ENCODE measurements at regions not wholly inside any gene's neighbourhood (a gene's known extent, or its start where the extent isn't known, plus 50 kb on each side); places are given as distances from the start of the nearest gene placed in this dataset.
A peak's percentile ranks its signal among the peaks of the same experiment; 100 is the strongest.

- in situ Hi-C loops (cut with HindIII; ENCODE audit: low pct_ligation_motif_present, low sequenced_read_pairs), result no loop called here
- no peak for TF ChIP-seq CTCF (IDR thresholded peaks at IDR 0.05; ENCODE audit: low read depth, low read length, missing control alignments)
- Histone ChIP-seq H3K36me3 (replicated peaks) (no peaks in the 10 kb centered on the region), H3K27me3 (replicated peaks) (no peaks in the 10 kb centered on the region), H3K27ac (no peak overlapping the region), H3K4me3 (ENCODE audit: low read depth, low read length) (no peak overlapping the region)
- DNase-seq, result no peak
Observed at GRCh38 chr11:56887940-56888339, 100.8 kb upstream of the OR5AK2 start.

GRCh38 chr11:56886455-56886854, 102.3 kb upstream of the OR5AK2 start:
- no peaks in the 10 kb centered on the region for H3K36me3 ChIP-seq (replicated peaks)
- no peak for DNase-seq
- no peak overlapping the region for H3K27ac ChIP-seq
- in situ Hi-C loops (cut with HindIII; ENCODE audit: low pct_ligation_motif_present, low sequenced_read_pairs), result no loop called here
- no peak for TF ChIP-seq CTCF (IDR thresholded peaks at IDR 0.05; ENCODE audit: low read depth, low read length, missing control alignments)
- no peaks in the 10 kb centered on the region for H3K27me3 ChIP-seq (replicated peaks)
- no peak overlapping the region for H3K4me3 ChIP-seq (ENCODE audit: low read depth, low read length)

DNA sequence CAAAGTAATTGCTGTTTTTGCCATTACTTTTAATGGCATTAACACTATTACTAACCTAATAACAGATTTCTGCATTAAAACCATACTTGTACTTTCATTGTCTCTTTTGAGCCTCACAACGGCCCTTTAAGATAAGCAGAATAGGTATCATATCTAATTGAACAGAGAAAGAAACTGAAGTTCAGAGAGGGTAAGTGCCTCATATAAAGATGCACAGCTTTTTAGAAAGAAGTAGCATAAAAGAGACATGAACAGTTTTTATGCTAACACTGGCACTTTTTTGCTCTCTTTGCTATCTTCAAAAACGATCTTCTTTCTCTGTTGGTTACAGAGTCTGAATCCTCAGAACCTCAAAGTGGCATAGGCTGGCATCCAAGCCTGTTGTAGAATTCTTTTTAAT, 102.9 kb upstream of the OR5AK2 start:
- DNase-seq, result no peak
- H3K36me3 ChIP-seq (replicated peaks), result no peaks in the 10 kb centered on the region
- no peak for TF ChIP-seq CTCF (IDR thresholded peaks at IDR 0.05; ENCODE audit: low read depth, low read length, missing control alignments)
- no peaks in the 10 kb centered on the region for H3K27me3 ChIP-seq (replicated peaks)
- H3K27ac ChIP-seq, result no peak overlapping the region
- in situ Hi-C loops (cut with HindIII; ENCODE audit: low pct_ligation_motif_present, low sequenced_read_pairs), result no loop called here
- H3K4me3 ChIP-seq (ENCODE audit: low read depth, low read length), result no peak overlapping the region

DNA sequence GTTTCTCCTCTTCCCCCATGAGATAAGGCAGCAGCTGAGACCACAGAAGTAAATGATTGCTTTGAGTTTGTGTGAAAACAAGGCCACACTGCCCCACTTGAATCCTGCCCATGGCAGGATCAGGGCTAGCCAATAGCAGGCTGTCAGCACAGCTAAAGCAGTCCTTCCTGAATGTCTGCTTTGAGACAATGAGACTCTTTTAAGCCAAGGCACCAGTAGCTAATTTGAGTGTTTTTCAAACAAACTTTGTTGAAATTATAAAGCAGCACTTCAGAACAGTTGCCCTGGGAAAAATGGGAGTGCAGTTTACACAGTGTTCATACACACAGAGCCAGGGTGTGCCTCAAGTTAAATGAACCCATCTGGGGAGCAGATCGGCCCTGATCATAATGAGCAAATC, 103.5 kb upstream of the OR5AK2 start:
- no peak for TF ChIP-seq CTCF (IDR thresholded peaks at IDR 0.05; ENCODE audit: low read depth, low read length, missing control alignments)
- no peak for DNase-seq
- in situ Hi-C loops (cut with HindIII; ENCODE audit: low pct_ligation_motif_present, low sequenced_read_pairs), result no loop called here
- no peaks in the 10 kb centered on the region for H3K36me3 ChIP-seq (replicated peaks)
- no peak overlapping the region for H3K4me3 ChIP-seq (ENCODE audit: low read depth, low read length)
- H3K27me3 ChIP-seq (replicated peaks), result no peaks in the 10 kb centered on the region
- H3K27ac ChIP-seq, result no peak overlapping the region

DNA sequence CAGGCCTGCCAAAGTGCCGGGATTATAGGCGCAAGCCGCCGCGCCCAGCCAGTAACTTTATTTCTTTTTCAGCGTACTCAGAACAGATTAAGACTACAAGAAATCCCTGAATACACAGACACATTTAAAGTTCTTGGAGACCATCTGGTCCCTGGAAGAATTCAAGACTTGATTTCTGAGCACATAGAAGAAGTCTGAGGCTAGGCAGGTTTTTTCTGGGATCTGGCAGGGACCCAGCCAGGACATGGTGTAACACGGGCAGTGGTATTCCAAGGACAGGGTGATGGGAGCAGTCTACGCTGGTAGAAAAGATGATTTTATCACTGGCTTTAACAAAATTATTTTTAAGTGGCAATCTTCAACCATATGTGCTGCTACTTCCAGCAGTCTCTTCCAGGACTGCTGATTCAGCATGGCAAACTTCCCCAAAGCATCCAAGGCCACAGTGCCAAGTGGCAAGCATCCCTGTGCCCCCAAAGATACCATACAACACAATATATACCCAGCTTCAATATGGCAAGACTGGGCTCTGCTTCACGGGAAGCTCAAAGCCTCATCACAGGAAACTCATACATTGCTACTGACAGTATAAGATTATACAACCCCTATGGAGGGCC, 105.2 kb upstream of the OR5AK2 start:
- H3K27me3 ChIP-seq (replicated peaks), result no peaks in the 10 kb centered on the region
- H3K4me3 ChIP-seq (ENCODE audit: low read depth, low read length), result no peak overlapping the region
- H3K27ac ChIP-seq, result no peak overlapping the region
- no peaks in the 10 kb centered on the region for H3K36me3 ChIP-seq (replicated peaks)
- in situ Hi-C loops (cut with HindIII; ENCODE audit: low pct_ligation_motif_present, low sequenced_read_pairs), result no loop called here
- no peak for DNase-seq
- no peak for TF ChIP-seq CTCF (IDR thresholded peaks at IDR 0.05; ENCODE audit: low read depth, low read length, missing control alignments)

DNA sequence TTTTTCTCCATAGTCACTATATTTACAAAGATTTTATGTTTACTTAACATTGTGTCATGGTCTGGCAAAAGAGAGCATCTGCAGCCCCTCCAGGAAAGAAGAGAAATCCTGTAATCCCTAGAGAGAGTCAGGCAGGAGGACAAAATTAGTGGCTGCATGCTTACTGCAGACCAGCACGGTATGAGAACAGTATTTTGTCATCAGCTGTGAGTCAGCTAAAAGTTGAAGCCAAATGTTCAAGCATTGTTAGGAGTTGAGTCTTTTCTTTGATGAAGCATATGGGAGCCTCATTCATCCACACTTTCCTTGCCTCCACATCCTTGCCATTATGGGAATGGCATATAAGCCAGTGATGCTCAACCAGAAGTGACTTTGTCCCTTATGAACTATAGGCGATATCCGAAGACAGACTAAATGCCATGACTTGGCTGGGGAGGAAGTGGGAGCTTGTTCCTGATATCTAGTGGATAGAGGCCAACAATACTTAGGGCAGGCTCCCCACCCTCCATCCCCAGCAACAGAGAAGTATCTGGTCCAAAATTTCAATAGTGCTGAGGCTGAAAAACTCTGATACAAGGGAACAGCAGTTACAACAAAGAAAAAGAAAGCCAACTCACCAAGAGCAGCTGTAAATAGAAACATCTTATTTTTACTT, 112.0 kb upstream of the OR5AK2 start:
- Histone ChIP-seq H3K27ac (no peak overlapping the region), H3K27me3 (replicated peaks) (no peaks in the 10 kb centered on the region), H3K4me3 (ENCODE audit: low read depth, low read length) (no peak overlapping the region), H3K36me3 (replicated peaks) (no peaks in the 10 kb centered on the region)
- DNase-seq, result peak; percentile 26
- in situ Hi-C loops (cut with HindIII; ENCODE audit: low pct_ligation_motif_present, low sequenced_read_pairs), result no loop called here
- TF ChIP-seq CTCF (IDR thresholded peaks at IDR 0.05; ENCODE audit: low read depth, low read length, missing control alignments), result no peak

Data from brain microvascular endothelial cell (primary cell).